IPS-NIHi7 (cell line): ENCODE measurements at regions not wholly inside any gene's neighbourhood (a gene's known extent, or its start where the extent isn't known, plus 50 kb on each side); places are given as distances from the start of the nearest gene placed in this dataset.
A peak's percentile ranks its signal among the peaks of the same experiment; 100 is the strongest.
"Not testable (repeated sequence)": the region's sequence is repeated elsewhere in the genome, so short reads cannot be mapped to it uniquely, and the experiment has no call there.

Experiments used
- DNase-seq: peaks from one replicate; pipeline ENCODE4 v3.0.0; 2012; ENCODE audit warnings: mixed read lengths; ENCODE audit errors: extremely low spot score

- DNase-seq, result no peak
Measured at GRCh38 chr5:144680711-144681110, 510.0 kb downstream of the KCTD16 start.

DNA sequence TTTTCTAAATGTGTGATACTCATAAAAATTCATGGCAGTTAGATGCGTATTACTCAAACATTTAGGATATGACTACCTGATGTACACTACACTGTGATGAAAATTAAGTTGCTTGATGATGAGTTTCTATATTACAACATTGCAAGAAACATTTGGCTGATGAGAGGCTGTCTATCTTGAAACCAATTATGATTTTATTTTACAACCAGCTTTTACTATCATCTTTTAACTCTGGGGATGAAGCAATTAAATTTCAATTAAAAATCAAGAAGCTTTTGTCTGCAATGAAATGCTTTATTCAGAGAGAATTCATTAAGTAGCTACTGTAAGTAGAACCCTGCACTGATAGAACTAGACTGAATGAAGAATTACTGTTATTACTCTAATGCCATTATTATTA is 500.4 kb downstream of the KCTD16 start:
- no peak for DNase-seq

- no peak for DNase-seq
Measured at GRCh38 chr5:144659634-144660227, 489.1 kb downstream of the KCTD16 start.

DNA sequence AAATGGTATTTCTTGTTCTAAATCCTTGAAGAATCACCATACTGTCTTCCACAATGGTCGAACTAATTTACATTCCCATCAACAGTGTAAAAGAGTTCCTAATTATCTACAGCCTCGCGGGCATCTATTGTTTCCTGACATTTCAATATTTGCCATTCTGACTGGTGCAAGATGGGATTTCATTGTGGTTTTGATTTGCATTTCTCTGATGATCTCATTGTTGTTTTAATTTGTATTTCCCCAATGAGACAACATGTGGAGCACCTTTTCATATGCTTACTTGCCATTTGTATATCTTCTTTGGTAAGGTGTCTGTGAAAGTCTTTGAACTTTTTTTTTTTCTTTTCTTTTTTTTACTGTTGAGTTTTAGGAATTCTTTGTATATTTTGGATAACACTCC is 473.6 kb downstream of the KCTD16 start:
- no peak for DNase-seq

GRCh38 chr5:144638787-144639186 is 468.1 kb downstream of the KCTD16 start:
- DNase-seq, result no peak

GRCh38 chr5:144634138-144634537 is 463.5 kb downstream of the KCTD16 start:
- no peak for DNase-seq

GRCh38 chr5:144598451-144599068 is 427.9 kb downstream of the KCTD16 start:
- DNase-seq, result no peak

GRCh38 chr5:144596517-144596916 is 425.8 kb downstream of the KCTD16 start:
- DNase-seq, result no peak

- no peak for DNase-seq
Measured at GRCh38 chr5:144594919-144595318, 424.2 kb downstream of the KCTD16 start.

- DNase-seq, result not testable (repeated sequence)
Measured at GRCh38 chr5:144594234-144594633, 423.6 kb downstream of the KCTD16 start.

- no peak for DNase-seq
Measured at GRCh38 chr5:144585681-144586080, 415.0 kb downstream of the KCTD16 start.

DNA sequence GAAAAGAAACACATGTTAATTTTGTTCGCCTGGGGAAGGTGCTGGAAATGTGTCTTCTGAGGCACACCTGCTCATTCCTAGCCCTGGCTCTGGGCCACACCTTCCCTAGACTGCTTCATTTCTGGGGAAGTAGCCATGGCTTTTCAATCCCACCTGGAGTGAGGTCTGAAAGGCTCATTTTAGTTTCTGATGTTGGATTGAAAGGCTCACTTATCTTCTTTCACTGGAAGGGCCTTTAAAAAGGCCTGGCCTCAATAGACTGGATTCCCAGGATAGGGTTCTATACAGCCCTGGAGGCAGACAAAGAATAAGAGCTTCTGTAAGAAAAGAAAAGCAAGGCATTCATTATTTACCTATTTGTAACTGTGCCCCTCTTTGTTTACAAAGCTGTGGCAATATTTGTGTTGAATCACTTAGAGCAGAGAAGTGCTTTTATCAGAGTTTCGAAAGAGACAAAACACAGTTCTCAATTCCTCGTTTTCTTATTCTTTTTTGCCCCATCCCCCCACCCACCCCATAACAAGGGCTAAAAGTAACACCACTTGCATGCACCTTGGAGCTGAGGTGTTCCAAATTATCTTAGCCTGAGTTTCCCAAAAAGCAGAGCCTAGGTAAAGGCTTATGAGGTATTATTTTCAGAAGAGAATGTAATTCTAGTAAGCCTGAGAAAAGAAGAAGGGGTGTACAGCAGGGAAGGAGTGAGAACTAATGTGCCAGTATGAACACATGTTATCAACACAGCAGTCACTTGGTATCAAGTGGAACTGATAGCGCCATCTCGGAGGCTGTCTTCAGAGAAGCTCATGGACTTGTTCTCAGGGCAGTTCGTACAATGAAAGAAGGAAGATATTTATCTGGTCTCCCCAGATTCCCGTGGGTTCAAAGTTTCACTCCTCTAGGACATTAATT is 413.1 kb downstream of the KCTD16 start:
- DNase-seq, result no peak

GRCh38 chr5:144582066-144582465 is 411.4 kb downstream of the KCTD16 start:
- DNase-seq, result no peak

DNA sequence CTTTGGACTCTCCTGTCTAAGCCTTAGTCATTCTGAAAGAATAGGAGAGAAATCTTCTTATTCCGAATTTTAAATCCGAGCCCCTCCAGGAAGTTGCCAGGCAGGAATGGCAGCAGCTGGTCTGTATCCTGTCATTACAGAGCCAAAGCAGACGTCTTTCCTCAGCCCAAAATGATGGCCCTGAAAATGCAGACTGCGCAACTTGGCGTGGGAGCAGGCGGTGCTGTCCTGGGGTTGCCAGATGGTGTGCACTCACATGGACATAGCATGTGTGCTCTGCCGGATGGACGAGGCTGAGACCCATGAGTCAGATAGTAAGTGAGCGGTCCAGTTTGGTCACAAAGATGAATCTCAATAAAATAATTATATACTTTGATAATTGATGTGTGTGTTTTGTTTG is 410.4 kb downstream of the KCTD16 start:
- DNase-seq, result no peak

GRCh38 chr5:144577676-144578075 is 407.0 kb downstream of the KCTD16 start:
- no peak for DNase-seq

GRCh38 chr5:144575736-144576135 is 405.1 kb downstream of the KCTD16 start:
- DNase-seq, result no peak

GRCh38 chr5:144567421-144567780 is 396.7 kb downstream of the KCTD16 start:
- no peak for DNase-seq

- peak; percentile 27 for DNase-seq
Measured at GRCh38 chr5:144566747-144567420, 396.2 kb downstream of the KCTD16 start.

GRCh38 chr5:144549580-144549979 is 378.9 kb downstream of the KCTD16 start:
- DNase-seq, result no peak

GRCh38 chr5:144548936-144549335 is 378.3 kb downstream of the KCTD16 start:
- DNase-seq, result no peak

DNA sequence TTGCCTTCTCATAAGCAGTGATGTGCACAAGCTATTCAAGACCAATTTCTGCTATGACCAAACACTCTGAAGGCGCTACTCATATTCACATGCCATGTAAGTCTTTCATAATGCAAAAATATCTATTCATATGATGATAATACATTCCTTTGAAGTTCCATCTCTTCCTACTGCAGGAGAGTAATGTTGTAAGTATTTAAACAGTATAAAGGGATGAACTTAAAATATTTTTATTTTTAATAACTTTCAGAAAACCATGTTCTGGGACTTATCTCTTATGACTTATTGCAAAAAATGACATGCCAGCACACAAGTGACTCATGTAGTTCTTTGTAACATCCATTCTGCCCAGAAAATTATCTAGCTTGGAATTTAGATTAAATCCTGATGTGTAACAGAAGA is 376.4 kb downstream of the KCTD16 start:
- no peak for DNase-seq

DNA sequence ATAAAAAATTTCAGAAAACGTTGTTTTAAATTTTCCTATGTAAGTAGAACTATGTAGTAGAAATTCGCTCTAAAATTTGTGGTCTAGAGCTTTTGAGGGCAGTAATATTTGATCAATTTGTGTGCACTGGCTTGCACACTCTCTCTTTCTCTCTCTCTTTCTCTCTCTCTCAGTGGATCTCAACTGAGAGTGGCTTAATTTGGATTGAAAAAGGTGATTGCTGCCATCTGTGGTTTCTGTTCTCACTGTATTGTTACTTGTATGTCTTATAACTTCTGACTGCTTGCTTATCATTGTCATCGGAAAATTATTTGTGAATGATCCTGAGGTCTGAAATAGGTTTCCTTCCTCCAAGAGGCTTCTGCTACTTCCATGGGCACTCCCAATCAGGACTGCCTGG is 368.2 kb downstream of the KCTD16 start:
- no peak for DNase-seq
